K562 (cell line): ENCODE measurements at regions not wholly inside any gene's neighbourhood (a gene's known extent, or its start where the extent isn't known, plus 50 kb on each side); places are given as distances from the start of the nearest gene placed in this dataset.

Source experiments
- ATAC-seq: fragments of 200-7000 bp; cut with Tn5 transposase; 3 replicates; pipeline ENCODE4 v1.9.1; 2020; ENCODE audit warnings: moderate library complexity
- BruUV-seq: library from RNA; stranded (reverse); fragments of 400-500 nt; replicated peaks from 2 replicates; lab custom pipeline; 2021; lab: Mats Ljungman, UMichigan
- CTCF ChIA-PET: fragments of 300-600 bp; formaldehyde crosslinking; extraction: SDS; loops from one replicate; lab custom pipeline; 2021; ENCODE audit warnings: low intra/inter-chr PET ratio; lab: Yijun Ruan, JAX
- POLR2A ChIA-PET: fragments of 300-600, 350-650 bp; sonication (Branson Sonifier 250); formaldehyde crosslinking; extraction: SDS; loops from one replicate; lab custom pipeline; 2021; ENCODE audit warnings: antibody characterized with exemption, inconsistent platforms; lab: Yijun Ruan, JAX
- DNase-seq, 4 experiments: peaks; one replicate each; pipeline versions ENCODE4 v3.0.0 to v3.0.0-alpha.2; 2011 to 2018; ENCODE audit warnings: low spot score in 3 of 4, mixed read lengths in 3 of 4; ENCODE audit errors: extremely low read depth in 1 of 4
- FAIRE-seq: peaks from 2 replicates; lab custom pipeline; 2011; peaks lifted over from hg19 to GRCh38; lab: Jason Lieb, UNC
- H2AFZ ChIP-seq: 2 replicates; pipeline ENCODE4 v1.6.0; 2011; ENCODE audit warnings: low read depth, low read length, control low read depth, inconsistent platforms
- H3K27ac ChIP-seq: fragments of 200-600 bp; 3 replicates; pipeline ENCODE4 v1.8.0; 2011; ENCODE audit warnings: low read depth, mild to moderate bottlenecking, control low read depth, inconsistent platforms, low read length, moderate library complexity, mixed read lengths; ENCODE audit errors: extremely low read depth
- H3K27me3 ChIP-seq, 2 experiments: fragments of 300-600 bp in 1 of 2; 2 replicates in 1 of 2; 3 replicates in 1 of 2; pipeline versions ENCODE4 v1.6.0 to v1.8.0; 2011; ENCODE audit warnings: inconsistent platforms in 2 of 2, low read length in 2 of 2, mild to moderate bottlenecking in 1 of 2, mixed read lengths in 1 of 2, moderate library complexity in 1 of 2; ENCODE audit not compliant: control insufficient read depth in 2 of 2, insufficient read depth in 2 of 2
- H3K36me3 ChIP-seq: fragments of 300-600 bp; 3 replicates; pipeline ENCODE4 v1.8.0; 2011; ENCODE audit warnings: mild to moderate bottlenecking, low read length, inconsistent platforms; ENCODE audit not compliant: control insufficient read depth, insufficient read depth
- H3K4me1 ChIP-seq, 2 experiments: fragments of 200-600 bp in 1 of 2; replicated peaks in 1 of 2; 2 replicates in 1 of 2; 3 replicates in 1 of 2; pipeline versions ENCODE4 v1.5.1 to v1.8.0; 2011; ENCODE audit warnings: inconsistent platforms in 2 of 2, low read length in 2 of 2, mild to moderate bottlenecking in 1 of 2, mixed read lengths in 1 of 2, moderate library complexity in 1 of 2; ENCODE audit not compliant: control insufficient read depth in 2 of 2, insufficient read depth in 2 of 2
- H3K4me2 ChIP-seq: 2 replicates; pipeline ENCODE4 v1.6.1; 2011; ENCODE audit warnings: low read length, control low read depth, inconsistent platforms, mixed read lengths; ENCODE audit not compliant: insufficient read depth
- H3K4me3 ChIP-seq: fragments of 200-600 bp; sonication (generic), shearing (Covaris generic); 2 replicates; pipeline ENCODE4 v1.5.1; 2016; ENCODE audit warnings: control low read depth, inconsistent platforms
- H3K79me2 ChIP-seq: fragments of 200-600 bp; 3 replicates; pipeline ENCODE4 v1.8.0; 2011; ENCODE audit warnings: low read length, inconsistent platforms; ENCODE audit not compliant: control insufficient read depth, insufficient read depth
- H3K9ac ChIP-seq, 2 experiments: 2 replicates each; pipeline versions ENCODE4 v1.6.0 to v1.6.1; 2011; ENCODE audit warnings: low read depth in 2 of 2, low read length in 2 of 2, control low read depth in 1 of 2, inconsistent platforms in 1 of 2, mild to moderate bottlenecking in 1 of 2, mixed read lengths in 1 of 2; ENCODE audit not compliant: insufficient read depth in 1 of 2
- H3K9me1 ChIP-seq: one replicate; pipeline ENCODE4 v1.6.0; 2011; ENCODE audit warnings: inconsistent platforms, mild to moderate bottlenecking, low read length, moderate library complexity; ENCODE audit not compliant: control insufficient read depth, insufficient read depth
- H3K9me3 ChIP-seq: replicated peaks from 2 replicates; pipeline ENCODE4 v1.5.1; 2011; ENCODE audit warnings: low read depth, low read length, inconsistent platforms; ENCODE audit not compliant: control insufficient read depth, insufficient read depth
- H4K20me1 ChIP-seq: replicated peaks from 2 replicates; pipeline ENCODE4 v1.6.1; 2011; ENCODE audit warnings: low read length, inconsistent platforms, mixed read lengths; ENCODE audit not compliant: control insufficient read depth, insufficient read depth
- ARID3B ChIP-seq: fragments of 250-450 bp; sonication (Bioruptor Pico); IDR thresholded peaks from 2 replicates; pipeline ENCODE4 v1.4.0; 2020; ENCODE audit warnings: borderline replicate concordance
- ATF7 ChIP-seq: fragments of 450-650 bp; IDR thresholded peaks from 2 replicates; pipeline ENCODE4 v1.7.1; 2014; ENCODE audit warnings: mild to moderate bottlenecking, moderate library complexity
- DACH1 ChIP-seq: fragments of 450-650 bp; IDR thresholded peaks from 2 replicates; pipeline ENCODE4 v1.6.1; 2018; ENCODE audit not compliant: partially characterized antibody
- ELF2 ChIP-seq: fragments of 250-450 bp; sonication (Bioruptor Pico); IDR thresholded peaks from 2 replicates; pipeline ENCODE4 v1.5.0; 2021; ENCODE audit warnings: mild to moderate bottlenecking
- EP400 ChIP-seq: fragments of 450-650 bp; IDR thresholded peaks from 2 replicates; pipeline ENCODE4 v1.6.1; 2017; ENCODE audit warnings: antibody characterized with exemption, mild to moderate bottlenecking, moderate library complexity
- MCM7 ChIP-seq, 2 experiments: fragments of 450-650 bp; IDR thresholded peaks; 2 replicates each; pipeline ENCODE4 v1.6.1; 2016 to 2018
- MEF2D ChIP-seq: conservative IDR thresholded peaks from 2 replicates; pipeline ENCODE4 v1.6.1; 2016; ENCODE audit warnings: low read depth, missing genetic modification characterization, missing compliant biosample characterization
- NFATC3 ChIP-seq: fragments of 450-650 bp; IDR thresholded peaks from 2 replicates; pipeline ENCODE4 v1.6.1; 2017; ENCODE audit warnings: mild to moderate bottlenecking
- NFE2 ChIP-seq: IDR thresholded peaks from 2 replicates; pipeline ENCODE4 v1.6.1; 2014; ENCODE audit warnings: antibody characterized with exemption, low read depth
- SMARCE1 ChIP-seq: fragments of 450-650 bp; IDR thresholded peaks from 2 replicates; pipeline ENCODE4 v1.7.1; 2016; ENCODE audit warnings: mild to moderate bottlenecking
- TCF15 ChIP-seq: fragments of 250-450 bp; sonication (Bioruptor Pico); IDR thresholded peaks from 2 replicates; pipeline ENCODE4 v1.8.0; 2022; ENCODE audit warnings: moderate library complexity, mild to moderate bottlenecking, inconsistent platforms
- XRCC5 ChIP-seq: fragments of 200-400 bp; formaldehyde crosslinking; IDR thresholded peaks from 2 replicates; pipeline ENCODE4 v1.6.1; 2017; ENCODE audit warnings: low read depth, mild to moderate bottlenecking, low read length
- ZEB2 ChIP-seq: fragments of 450-650 bp; IDR thresholded peaks from 2 replicates; pipeline ENCODE4 v1.6.1; 2016
- ZNF143 ChIP-seq: sonication (generic); formaldehyde crosslinking; IDR thresholded peaks from 2 replicates; pipeline ENCODE4 v1.9.0; 2022; ENCODE audit warnings: mild to moderate bottlenecking, missing genetic modification reagents
- ZNF146 ChIP-seq: IDR thresholded peaks from one replicate; pipeline ENCODE4 v1.6.1; 2018; ENCODE audit warnings: missing compliant biosample characterization; ENCODE audit not compliant: unreplicated experiment
- ZNF316 ChIP-seq: fragments of 450-650 bp; IDR thresholded peaks from 2 replicates; pipeline ENCODE4 v1.6.1; 2016
- WGBS: fragments of 100-300 bp; shearing (Covaris generic); methylation state at CpG from one replicate; pipeline ENCODE4 v1.1.6; 2016; ENCODE audit warnings: low coverage, mixed read lengths; ENCODE audit not compliant: insufficient coverage; ENCODE audit errors: missing lambda C conversion rate; 5-methylcytosine and 5-hydroxymethylcytosine counted together
- in situ Hi-C: fragments of 300-500 bp; cut with MboI; formaldehyde crosslinking; loops from 4 replicates; pipeline ENCODE4 v1.15.0; 2018; ENCODE audit warnings: inconsistent platforms, mixed read lengths
- intact Hi-C: fragments of 100-400 bp; cut with micrococcal nuclease; formaldehyde crosslinking; loops from 2 replicates; pipeline ENCODE4 v1.14.2; 2022

- CTCF ChIA-PET: no interaction called here
- intact Hi-C loops: no loop called here
Observed at GRCh38 chr2:146602856-146603255, 1242.0 kb upstream of the ACVR2A start.

More at GRCh38 chr2:146602856-146603255, 1242.0 kb upstream of the ACVR2A start:
- no peak for FAIRE-seq
- in situ Hi-C loops: no loop called here
- H3K9ac ChIP-seq: no peak overlapping the region
- no peak overlapping the region for H3K4me3 ChIP-seq
- no peaks in the 10 kb centered on the region for H4K20me1 ChIP-seq
- no peak for TF ChIP-seq DACH1
- no peak for TF ChIP-seq SMARCE1
- TF ChIP-seq XRCC5: no peak
- TF ChIP-seq TCF15 (CRISPR knock-in tag): no peak
- TF ChIP-seq NFATC3: no peak
- no peak for TF ChIP-seq ZNF146
- no peak for TF ChIP-seq ATF7
- TF ChIP-seq EP400: no peak
- TF ChIP-seq MCM7 (IDR thresholded peaks at IDR 0.05): no peak
- no peak for TF ChIP-seq ZEB2
- no peak for TF ChIP-seq ZNF143 (CRISPR knock-in tag)
- no peak for TF ChIP-seq NFE2
- no peak for TF ChIP-seq ZNF316
- TF ChIP-seq ARID3B (CRISPR knock-in tag): no peak
- TF ChIP-seq ELF2 (CRISPR knock-in tag): no peak
- no peak for TF ChIP-seq MEF2D (tag)
- H3K27me3 ChIP-seq: no peaks in the 10 kb centered on the region
- no peaks in the 10 kb centered on the region for H3K79me2 ChIP-seq
- POLR2A ChIA-PET: interaction anchor here (1.1 kb wide), 1 partner anchor 15 kb away, joined by 3 read pairs; no protein-coding TSS in a partner anchor
- no peak for DNase-seq
- H3K9me3 ChIP-seq: no peaks in the 10 kb centered on the region
- no TSS peak for BruUV-seq
- no peak for ATAC-seq
- H3K9me1 ChIP-seq: no peaks in the 10 kb centered on the region
- no peaks in the 10 kb centered on the region for H3K36me3 ChIP-seq
- no peak overlapping the region for H2AFZ ChIP-seq
- H3K4me1 ChIP-seq: no peaks in the 10 kb centered on the region
- 0% methylated on average over 3 of the region's 3 CpGs for WGBS
- no peak overlapping the region for H3K27ac ChIP-seq
- no peak overlapping the region for H3K4me2 ChIP-seq
